Cardiac fibroblast (primary cell): ENCODE measurements at regions not wholly inside any gene's neighbourhood (a gene's known extent, or its start where the extent isn't known, plus 50 kb on each side); places are given as distances from the start of the nearest gene placed in this dataset.

Source experiments
- DNase-seq, 2 donors: peaks; one replicate each; pipeline versions ENCODE4 v3.0.0 to v3.0.0-alpha.2; 2010; ENCODE audit warnings: low read depth in 2 of 2
- H3K4me3 ChIP-seq, 2 donors: replicated peaks in 1 of 2; 1 replicate in 1 of 2; 2 replicates in 1 of 2; pipeline ENCODE4 v1.5.1; 2011; ENCODE audit warnings: low read depth in 2 of 2, low read length in 2 of 2, mild to moderate bottlenecking in 2 of 2, moderate library complexity in 1 of 2
- TF ChIP-seq, protein P1 (sequence below): IDR thresholded peaks from one replicate; pipeline ENCODE4 v1.5.1; 2011; ENCODE audit warnings: low read depth, mild to moderate bottlenecking, low read length, inconsistent platforms

DNA sequence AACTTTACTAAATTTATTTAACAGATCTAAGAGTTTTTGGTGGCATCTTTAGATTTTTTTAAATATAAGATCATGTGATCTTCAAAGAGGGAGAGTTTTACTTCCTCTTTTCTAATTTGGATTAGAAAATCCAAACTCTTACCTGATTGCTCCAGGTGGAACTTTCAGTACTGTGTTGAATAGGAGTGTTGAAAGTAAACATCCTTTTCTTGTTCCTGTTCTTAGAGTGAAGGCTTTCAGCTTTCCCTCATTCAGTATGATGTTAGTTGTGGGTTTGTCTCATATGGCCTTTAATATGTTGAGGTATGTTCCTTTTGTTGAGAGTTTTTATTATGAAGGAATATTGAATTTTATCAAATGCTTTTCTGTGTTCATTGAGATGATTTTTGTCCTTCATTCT is 650.0 kb upstream of the SGCD start:
- H3K4me3 ChIP-seq = no peak overlapping the region
- TF ChIP-seq, protein P1, sequence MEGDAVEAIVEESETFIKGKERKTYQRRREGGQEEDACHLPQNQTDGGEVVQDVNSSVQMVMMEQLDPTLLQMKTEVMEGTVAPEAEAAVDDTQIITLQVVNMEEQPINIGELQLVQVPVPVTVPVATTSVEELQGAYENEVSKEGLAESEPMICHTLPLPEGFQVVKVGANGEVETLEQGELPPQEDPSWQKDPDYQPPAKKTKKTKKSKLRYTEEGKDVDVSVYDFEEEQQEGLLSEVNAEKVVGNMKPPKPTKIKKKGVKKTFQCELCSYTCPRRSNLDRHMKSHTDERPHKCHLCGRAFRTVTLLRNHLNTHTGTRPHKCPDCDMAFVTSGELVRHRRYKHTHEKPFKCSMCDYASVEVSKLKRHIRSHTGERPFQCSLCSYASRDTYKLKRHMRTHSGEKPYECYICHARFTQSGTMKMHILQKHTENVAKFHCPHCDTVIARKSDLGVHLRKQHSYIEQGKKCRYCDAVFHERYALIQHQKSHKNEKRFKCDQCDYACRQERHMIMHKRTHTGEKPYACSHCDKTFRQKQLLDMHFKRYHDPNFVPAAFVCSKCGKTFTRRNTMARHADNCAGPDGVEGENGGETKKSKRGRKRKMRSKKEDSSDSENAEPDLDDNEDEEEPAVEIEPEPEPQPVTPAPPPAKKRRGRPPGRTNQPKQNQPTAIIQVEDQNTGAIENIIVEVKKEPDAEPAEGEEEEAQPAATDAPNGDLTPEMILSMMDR = no peak
- no peak for DNase-seq

DNA sequence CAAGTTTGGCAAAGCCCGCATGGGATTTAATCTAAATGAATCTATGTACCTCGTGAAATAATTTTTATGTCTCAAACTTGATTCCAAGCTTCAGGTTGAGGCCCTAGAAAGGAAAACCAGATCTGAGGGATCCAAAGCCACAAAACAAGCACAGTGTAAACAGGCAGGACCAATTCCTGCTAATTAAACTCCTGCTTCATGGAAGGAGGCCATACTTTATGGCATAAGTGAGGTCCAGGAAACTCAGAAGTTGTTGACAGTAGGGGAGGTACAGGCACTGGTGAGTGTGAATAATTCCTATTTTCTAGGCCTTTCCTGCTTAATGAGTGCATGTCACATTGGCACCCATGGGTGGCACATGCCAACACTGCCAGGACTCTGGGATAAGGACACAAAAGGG is 648.6 kb upstream of the SGCD start:
- H3K4me3 ChIP-seq = no peak overlapping the region
- DNase-seq = no peak
- TF ChIP-seq, protein P1 = no peak

GRCh38 chr5:155679530-155679929 is 647.4 kb upstream of the SGCD start:
- H3K4me3 ChIP-seq = no peak overlapping the region
- DNase-seq = no peak
- TF ChIP-seq, protein P1 = no peak

- TF ChIP-seq, protein P1 = no peak
- H3K4me3 ChIP-seq = no peak overlapping the region
- DNase-seq = no peak
Measured at GRCh38 chr5:155684417-155684816, 642.5 kb upstream of the SGCD start.

DNA sequence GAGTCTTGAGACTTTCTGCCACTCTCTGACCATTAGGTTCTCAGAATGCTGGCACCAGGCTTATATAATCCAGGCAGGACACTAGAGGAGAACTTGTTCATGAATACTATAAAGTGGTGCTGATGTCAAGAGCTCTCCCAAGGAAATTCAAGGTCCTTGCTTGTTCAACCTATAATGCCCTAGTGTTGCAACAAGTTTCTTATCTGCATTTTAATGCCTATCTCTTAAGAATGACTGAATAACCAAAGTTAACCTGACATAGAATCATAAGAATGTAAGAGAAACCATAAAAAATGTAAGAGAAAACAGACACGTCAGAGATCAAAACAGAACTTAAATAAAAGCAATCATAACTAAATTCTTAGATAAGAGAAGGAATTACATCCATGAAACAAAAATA is 640.8 kb upstream of the SGCD start:
- TF ChIP-seq, protein P1 = no peak
- H3K4me3 ChIP-seq = no peak overlapping the region
- no peak for DNase-seq

DNA sequence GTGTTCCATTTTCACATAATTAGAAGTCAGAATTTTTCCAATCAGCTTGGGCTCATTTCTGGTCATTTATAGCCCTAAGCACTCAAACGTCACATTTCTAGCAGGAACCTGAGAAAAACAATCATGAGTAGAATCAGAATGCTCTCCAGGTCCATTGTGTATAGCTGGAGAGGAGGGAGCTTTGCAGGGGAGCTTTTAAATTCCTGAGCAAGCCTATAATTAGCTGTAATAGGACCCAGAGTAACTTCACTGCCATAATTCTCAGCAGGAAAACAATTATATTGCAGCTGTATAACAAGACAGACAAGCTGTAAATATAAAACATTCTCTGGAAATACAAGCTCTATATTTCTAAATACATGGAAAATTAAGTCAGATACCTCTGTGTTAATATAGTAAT is 637.6 kb upstream of the SGCD start:
- H3K4me3 ChIP-seq = no peak overlapping the region
- DNase-seq = no peak

GRCh38 chr5:155696362-155696761 is 630.6 kb upstream of the SGCD start:
- TF ChIP-seq, protein P1 = no peak
- no peak for DNase-seq

More for the DNA sequence above, 637.6 kb upstream of the SGCD start:
- TF ChIP-seq, protein P1 = no peak

More at GRCh38 chr5:155696362-155696761, 630.6 kb upstream of the SGCD start:
- no peak overlapping the region for H3K4me3 ChIP-seq
